ENCODE measurements at regions not wholly inside any gene's neighbourhood (a gene's known extent, or its start where the extent isn't known, plus 50 kb on each side); places are given as distances from the start of the nearest gene placed in this dataset.

DNA sequence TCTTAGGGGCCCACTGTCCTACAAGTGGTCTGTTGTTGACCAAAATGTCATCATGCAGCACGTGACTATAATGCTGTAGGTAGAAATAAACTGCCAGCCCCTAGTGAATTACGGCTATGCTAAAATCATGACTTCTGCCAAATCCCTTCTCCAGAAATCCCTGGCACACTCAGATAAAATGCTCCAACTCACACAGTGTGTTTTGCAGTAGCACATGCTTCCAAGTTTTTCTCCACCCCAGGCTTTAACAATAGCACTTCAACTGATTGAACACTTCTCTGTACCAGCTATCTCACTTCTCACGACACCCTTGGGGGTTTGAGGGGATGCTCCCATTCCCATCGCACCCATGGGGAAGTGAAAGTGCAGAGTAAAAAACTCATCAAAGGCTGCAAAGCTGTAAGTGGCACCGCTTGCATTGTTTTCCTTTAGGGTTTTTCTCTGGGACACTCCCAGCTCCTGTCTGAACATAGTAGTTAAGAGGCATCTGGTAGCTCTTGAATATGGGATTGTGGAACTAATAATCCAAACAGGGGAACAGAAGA lies 151.0 kb upstream of the SLC24A2 start:
- DNase-seq (ENCODE audit: low read depth) = no peak
- no peak overlapping the region for H3K4me3 ChIP-seq (ENCODE audit: control insufficient read depth, low read depth, low read length)
- TF ChIP-seq, protein P1, sequence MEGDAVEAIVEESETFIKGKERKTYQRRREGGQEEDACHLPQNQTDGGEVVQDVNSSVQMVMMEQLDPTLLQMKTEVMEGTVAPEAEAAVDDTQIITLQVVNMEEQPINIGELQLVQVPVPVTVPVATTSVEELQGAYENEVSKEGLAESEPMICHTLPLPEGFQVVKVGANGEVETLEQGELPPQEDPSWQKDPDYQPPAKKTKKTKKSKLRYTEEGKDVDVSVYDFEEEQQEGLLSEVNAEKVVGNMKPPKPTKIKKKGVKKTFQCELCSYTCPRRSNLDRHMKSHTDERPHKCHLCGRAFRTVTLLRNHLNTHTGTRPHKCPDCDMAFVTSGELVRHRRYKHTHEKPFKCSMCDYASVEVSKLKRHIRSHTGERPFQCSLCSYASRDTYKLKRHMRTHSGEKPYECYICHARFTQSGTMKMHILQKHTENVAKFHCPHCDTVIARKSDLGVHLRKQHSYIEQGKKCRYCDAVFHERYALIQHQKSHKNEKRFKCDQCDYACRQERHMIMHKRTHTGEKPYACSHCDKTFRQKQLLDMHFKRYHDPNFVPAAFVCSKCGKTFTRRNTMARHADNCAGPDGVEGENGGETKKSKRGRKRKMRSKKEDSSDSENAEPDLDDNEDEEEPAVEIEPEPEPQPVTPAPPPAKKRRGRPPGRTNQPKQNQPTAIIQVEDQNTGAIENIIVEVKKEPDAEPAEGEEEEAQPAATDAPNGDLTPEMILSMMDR (IDR thresholded peaks at IDR 0.05; ENCODE audit: control insufficient read depth, insufficient read depth, low read depth, low read length, missing control alignments) = no peak

DNA sequence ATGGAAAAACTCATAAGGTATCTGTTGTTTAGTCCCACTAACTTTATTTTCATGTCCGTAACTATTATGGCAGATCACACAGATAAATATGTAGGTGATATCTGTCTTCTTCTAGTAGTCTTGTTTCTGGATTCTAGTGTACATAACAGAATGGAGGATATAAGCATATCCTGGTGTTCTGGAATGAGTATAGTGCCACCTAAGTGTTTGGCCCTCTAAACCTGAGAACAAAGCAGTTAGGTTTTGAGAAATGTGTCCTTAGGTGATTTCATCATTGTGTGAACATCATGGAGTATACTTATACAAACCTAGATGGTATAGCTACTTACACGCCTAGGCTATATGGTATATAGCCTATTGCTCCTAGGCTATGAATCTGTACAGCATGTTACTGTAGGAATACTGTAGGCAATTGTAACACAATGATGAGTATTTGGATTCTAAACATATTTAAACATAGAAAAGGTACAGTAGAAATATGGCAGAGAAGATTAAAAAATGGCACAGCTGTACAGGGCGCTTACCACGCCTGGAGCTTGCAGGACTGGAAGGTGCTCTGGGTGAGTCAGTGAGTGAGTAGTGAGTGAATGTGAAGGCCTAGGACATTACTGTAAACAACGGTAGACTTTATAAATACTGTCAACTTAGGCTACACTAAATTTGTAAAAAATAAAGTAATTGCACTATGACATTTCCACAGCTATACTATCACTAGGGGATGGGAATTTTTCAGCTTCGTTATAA lies 150.3 kb upstream of the SLC24A2 start:
- no peak overlapping the region for H3K4me3 ChIP-seq (ENCODE audit: control insufficient read depth, low read depth, low read length)
- no peak for DNase-seq (ENCODE audit: low read depth)
- TF ChIP-seq, protein P1 (IDR thresholded peaks at IDR 0.05; ENCODE audit: control insufficient read depth, insufficient read depth, low read depth, low read length, missing control alignments) = no peak

DNA sequence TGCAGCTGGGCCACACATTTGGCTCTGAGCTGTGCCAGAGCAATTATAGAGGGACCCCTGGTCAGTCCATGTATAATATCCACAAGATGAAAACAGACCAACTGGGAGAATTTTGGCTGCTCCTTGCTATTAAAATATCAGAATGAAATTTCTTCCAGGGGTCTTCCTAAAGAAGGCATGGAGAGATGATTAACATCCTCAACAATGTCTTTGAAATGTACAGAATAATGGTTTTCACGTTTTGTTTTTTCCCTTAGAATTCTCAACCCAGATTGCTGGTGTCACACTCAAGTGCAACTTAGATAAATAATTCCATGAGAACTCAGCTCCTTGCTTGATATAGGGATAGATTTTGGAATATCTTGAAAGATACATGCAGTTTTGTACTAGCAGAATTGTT lies 148.3 kb upstream of the SLC24A2 start:
- TF ChIP-seq, protein P1 (IDR thresholded peaks at IDR 0.05; ENCODE audit: control insufficient read depth, insufficient read depth, low read depth, low read length, missing control alignments) = no peak
- no peak overlapping the region for H3K4me3 ChIP-seq (ENCODE audit: control insufficient read depth, low read depth, low read length)
- no peak for DNase-seq (ENCODE audit: low read depth)

DNA sequence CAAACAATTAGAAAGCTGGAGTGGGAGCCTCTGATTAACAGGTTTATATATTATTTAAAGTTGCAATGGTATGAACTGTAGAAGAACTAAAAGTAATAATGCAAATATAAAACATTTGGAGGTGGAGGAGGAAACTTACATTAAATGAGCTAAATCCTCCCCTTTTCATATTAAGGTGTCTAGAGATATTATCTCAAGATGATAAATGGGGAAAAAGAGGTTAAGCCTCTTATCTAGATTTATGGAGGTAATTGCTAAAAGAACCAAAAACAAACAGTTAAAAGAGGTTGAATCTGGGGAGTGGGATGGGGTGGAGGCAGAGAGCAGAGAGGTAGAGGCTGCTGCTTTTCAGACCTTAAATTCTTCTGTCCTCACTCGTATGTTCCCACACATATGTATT lies 147.8 kb upstream of the SLC24A2 start:
- TF ChIP-seq, protein P1 (IDR thresholded peaks at IDR 0.05; ENCODE audit: control insufficient read depth, insufficient read depth, low read depth, low read length, missing control alignments) = no peak
- no peak overlapping the region for H3K4me3 ChIP-seq (ENCODE audit: control insufficient read depth, low read depth, low read length)
- no peak for DNase-seq (ENCODE audit: low read depth)

DNA sequence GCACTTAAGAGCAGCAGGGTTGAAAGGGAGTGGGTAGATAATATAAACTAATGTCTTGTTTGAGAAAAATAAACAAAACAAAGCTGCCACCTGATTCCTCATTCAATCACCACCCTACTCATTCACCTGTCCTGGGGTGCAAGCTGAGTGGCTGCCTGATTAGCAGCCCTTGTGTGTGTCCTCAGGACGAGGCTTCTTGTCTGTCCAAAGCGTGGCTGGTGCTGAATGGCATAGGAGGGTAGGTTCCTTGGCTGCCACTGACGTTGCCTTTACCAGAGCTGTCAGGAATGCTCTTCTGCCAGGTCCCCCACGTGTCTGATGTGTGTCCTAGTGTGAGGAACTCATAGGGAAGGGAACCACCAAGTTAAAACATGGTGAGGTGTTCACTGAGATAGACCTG lies 146.6 kb upstream of the SLC24A2 start:
- TF ChIP-seq, protein P1 (IDR thresholded peaks at IDR 0.05; ENCODE audit: control insufficient read depth, insufficient read depth, low read depth, low read length, missing control alignments) = no peak
- no peak for DNase-seq (ENCODE audit: low read depth)
- H3K4me3 ChIP-seq (ENCODE audit: control insufficient read depth, low read depth, low read length) = no peak overlapping the region

DNA sequence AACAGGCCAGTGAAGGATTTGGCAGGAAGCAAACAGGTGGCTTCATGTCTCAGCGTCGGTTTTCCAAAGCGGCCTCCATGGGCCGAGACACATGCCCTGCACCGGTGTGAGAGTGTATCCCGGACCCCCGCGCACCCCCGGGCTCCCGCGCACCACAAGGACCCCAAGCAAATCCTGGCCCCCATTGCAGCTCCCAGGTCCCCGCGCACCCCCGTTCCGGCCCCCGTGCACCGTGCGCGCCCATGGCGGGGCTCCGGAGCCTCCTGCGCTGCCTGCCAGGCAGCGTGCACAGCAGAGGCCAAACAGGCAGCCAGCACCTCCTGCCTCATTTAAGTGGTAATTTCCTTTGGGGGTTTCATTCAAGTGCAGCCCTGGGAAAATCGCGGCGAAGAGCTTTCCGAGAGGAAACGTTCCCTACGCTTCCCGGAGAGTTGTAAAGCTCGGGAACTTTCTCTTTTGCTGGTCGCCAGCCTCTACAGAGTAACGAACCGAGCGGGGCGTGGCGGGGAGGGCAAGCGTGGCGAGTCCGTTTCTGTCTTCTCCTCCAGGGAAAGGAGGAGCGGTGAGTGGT lies 145.5 kb upstream of the SLC24A2 start:
- TF ChIP-seq, protein P1 (IDR thresholded peaks at IDR 0.05; ENCODE audit: control insufficient read depth, insufficient read depth, low read depth, low read length, missing control alignments) = no peak
- peak overlapping the region; percentile 57 for H3K4me3 ChIP-seq (ENCODE audit: control insufficient read depth, low read depth, low read length)
- DNase-seq (ENCODE audit: low read depth) = no peak

Data from AG09309 (cell line).